HepG2 (cell line): ENCODE measurements at regions not wholly inside any gene's neighbourhood (a gene's known extent, or its start where the extent isn't known, plus 50 kb on each side); places are given as distances from the start of the nearest gene placed in this dataset.

Experiments used
- ATAC-seq: fragments of 200-7000 bp; cut with Tn5 transposase; 3 replicates; pipeline ENCODE4 v1.9.1; 2020; ENCODE audit warnings: mild to moderate bottlenecking, moderate library complexity
- BruUV-seq: library from RNA; stranded (reverse); fragments of 400-500 nt; replicated peaks from 2 replicates; lab custom pipeline; 2021; lab: Mats Ljungman, UMichigan
- CTCF ChIA-PET: fragments of 300-600 bp; formaldehyde crosslinking; extraction: SDS; loops from one replicate; lab custom pipeline; 2021; ENCODE audit warnings: low total read pairs, inconsistent platforms, low intra/inter-chr PET ratio; lab: Yijun Ruan, JAX
- POLR2A ChIA-PET: fragments of 350-600 bp; sonication (Branson Sonifier 250); formaldehyde crosslinking; loops from one replicate; lab custom pipeline; 2020; ENCODE audit warnings: antibody characterized with exemption, inconsistent platforms; lab: Yijun Ruan, JAX
- DNase-seq: peaks from one replicate; pipeline ENCODE4 v3.0.0-alpha.2; 2015; ENCODE audit warnings: low spot score
- FAIRE-seq: peaks from 3 replicates; lab custom pipeline; 2011; peaks lifted over from hg19 to GRCh38; lab: Jason Lieb, UNC
- H2AFZ ChIP-seq: one replicate; pipeline ENCODE4 v1.6.1; 2011; ENCODE audit warnings: low read length, inconsistent platforms
- H3K27ac ChIP-seq: fragments of 300-600 bp; 3 replicates; pipeline ENCODE4 v1.8.0; 2011; ENCODE audit warnings: mixed run types, mild to moderate bottlenecking, mixed read lengths, low read length, inconsistent platforms; ENCODE audit not compliant: insufficient read depth; ENCODE audit errors: extremely low read length
- H3K27me3 ChIP-seq, 2 experiments: fragments of 200-600 bp in 1 of 2; 2 replicates in 1 of 2; 3 replicates in 1 of 2; pipeline versions ENCODE4 v1.6.0 to v1.8.0; 2011; ENCODE audit warnings: low read length in 2 of 2, mild to moderate bottlenecking in 2 of 2, moderate library complexity in 2 of 2, inconsistent platforms in 1 of 2; ENCODE audit not compliant: insufficient read depth in 2 of 2, control insufficient read depth in 1 of 2
- H3K36me3 ChIP-seq, 2 experiments: fragments of 200-600 bp in 1 of 2; replicated peaks in 1 of 2; 2 replicates in 1 of 2; 3 replicates in 1 of 2; pipeline versions ENCODE4 v1.5.1 to v1.8.0; 2011; ENCODE audit warnings: low read length in 2 of 2, inconsistent platforms in 1 of 2; ENCODE audit not compliant: insufficient read depth in 2 of 2, control insufficient read depth in 1 of 2
- H3K4me1 ChIP-seq: 2 replicates; pipeline ENCODE4 v1.5.1; 2012; ENCODE audit warnings: low read length, inconsistent platforms; ENCODE audit not compliant: insufficient read depth
- H3K4me2 ChIP-seq: 2 replicates; pipeline ENCODE4 v1.6.0; 2011; ENCODE audit warnings: low read depth, low read length, inconsistent platforms
- H3K4me3 ChIP-seq, 3 experiments: fragments of 200-600 bp in 1 of 3; sonication (generic), shearing (Covaris generic) in 1 of 3; replicated peaks in 1 of 3; 2 replicates each; pipeline ENCODE4 v1.5.1; 2011 to 2016; ENCODE audit warnings: low read length in 3 of 3, inconsistent platforms in 2 of 3, low read depth in 2 of 3, mild to moderate bottlenecking in 2 of 3, control low read depth in 1 of 3, mixed read lengths in 1 of 3; ENCODE audit not compliant: insufficient read depth in 1 of 3
- H3K79me2 ChIP-seq: one replicate; pipeline ENCODE4 v1.6.1; 2011; ENCODE audit warnings: low read length, inconsistent platforms; ENCODE audit not compliant: insufficient read depth
- H3K9ac ChIP-seq: 2 replicates; pipeline ENCODE4 v1.6.0; 2011; ENCODE audit warnings: mild to moderate bottlenecking, low read depth, low read length, inconsistent platforms; ENCODE audit not compliant: insufficient read depth
- H3K9me3 ChIP-seq: 2 replicates; pipeline ENCODE4 v1.5.1; 2012; ENCODE audit warnings: mild to moderate bottlenecking, low read length
- H4K20me1 ChIP-seq: 2 replicates; pipeline ENCODE4 v1.6.0; 2011; ENCODE audit warnings: inconsistent platforms, mild to moderate bottlenecking, low read length, moderate library complexity; ENCODE audit not compliant: insufficient read depth
- FLYWCH1 ChIP-seq: sonication (generic); formaldehyde crosslinking; IDR thresholded peaks from 2 replicates; pipeline ENCODE4 v1.8.1; 2023; ENCODE audit warnings: mild to moderate bottlenecking, missing genetic modification reagents
- FOXJ3 ChIP-seq: sonication (generic); formaldehyde crosslinking; IDR thresholded peaks from 2 replicates; pipeline ENCODE4 v1.4.0; 2020; ENCODE audit warnings: missing genetic modification reagents, mild to moderate bottlenecking, borderline replicate concordance
- FOXO1 ChIP-seq: sonication (generic); formaldehyde crosslinking; IDR thresholded peaks from 2 replicates; pipeline ENCODE4 v1.4.0; 2020; ENCODE audit warnings: missing genetic modification reagents
- GLI4 ChIP-seq: sonication (generic); formaldehyde crosslinking; IDR thresholded peaks from 2 replicates; pipeline ENCODE4 v1.5.1; 2020; ENCODE audit warnings: missing genetic modification reagents, mild to moderate bottlenecking, moderate library complexity, borderline replicate concordance
- GLMP ChIP-seq: sonication (generic); formaldehyde crosslinking; IDR thresholded peaks from 2 replicates; pipeline ENCODE4 v1.9.0; 2021; ENCODE audit warnings: missing genetic modification reagents, mild to moderate bottlenecking, borderline replicate concordance
- ONECUT2 ChIP-seq: sonication (generic); formaldehyde crosslinking; IDR thresholded peaks from 2 replicates; pipeline ENCODE4 v1.4.0; 2020; ENCODE audit warnings: missing genetic modification reagents
- PHF20 ChIP-seq: sonication (generic); formaldehyde crosslinking; IDR thresholded peaks from 2 replicates; pipeline ENCODE4 v1.5.0; 2020; ENCODE audit warnings: mild to moderate bottlenecking, missing genetic modification reagents
- RAD21 ChIP-seq: fragments of 450-650 bp; formaldehyde crosslinking; IDR thresholded peaks from 2 replicates; pipeline ENCODE4 v1.5.0; 2020; ENCODE audit warnings: mild to moderate bottlenecking
- RFXAP ChIP-seq: sonication (generic); formaldehyde crosslinking; IDR thresholded peaks from 2 replicates; pipeline ENCODE4 v1.4.0; 2020; ENCODE audit warnings: missing genetic modification reagents, borderline replicate concordance
- TOPORS ChIP-seq: sonication (generic); formaldehyde crosslinking; IDR thresholded peaks from 2 replicates; pipeline ENCODE4 v1.8.0; 2023; ENCODE audit warnings: mild to moderate bottlenecking, missing genetic modification reagents
- ZC3H13 ChIP-seq: sonication (generic); formaldehyde crosslinking; IDR thresholded peaks from 2 replicates; pipeline ENCODE4 v1.8.1; 2023; ENCODE audit warnings: mild to moderate bottlenecking, missing genetic modification reagents, moderate library complexity
- ZFP1 ChIP-seq: IDR thresholded peaks from 2 replicates; pipeline ENCODE4 v1.6.1; 2016
- ZGPAT ChIP-seq: IDR thresholded peaks from 2 replicates; pipeline ENCODE4 v1.6.1; 2016; ENCODE audit warnings: mild to moderate bottlenecking
- ZNF572 ChIP-seq: sonication (generic); formaldehyde crosslinking; IDR thresholded peaks from 2 replicates; pipeline ENCODE4 v1.5.1; 2020; ENCODE audit warnings: mild to moderate bottlenecking, missing genetic modification reagents
- ZNF614 ChIP-seq: IDR thresholded peaks from 2 replicates; pipeline ENCODE4 v1.6.1; 2018; ENCODE audit warnings: missing biosample characterization, missing genetic modification reagents, inconsistent platforms, borderline replicate concordance
- ZNF839 ChIP-seq: sonication (generic); formaldehyde crosslinking; IDR thresholded peaks from 2 replicates; pipeline ENCODE4 v1.4.0; 2020; ENCODE audit warnings: missing genetic modification reagents, mild to moderate bottlenecking, borderline replicate concordance
- WGBS: methylation state at CpG from one replicate; pipeline ENCODE4 v1.1.6; 2017; ENCODE audit warnings: low lambda C conversion rate; 5-methylcytosine and 5-hydroxymethylcytosine counted together
- in situ Hi-C: cut with HindIII; loops from 2 replicates; pipeline ENCODE4 v1.10.0; 2017; ENCODE audit warnings: low pct_unique_long_range_greater_than_20kb; ENCODE audit not compliant: extremely low pct_ligation_motif_present
- intact Hi-C: fragments of 100-400 bp; cut with micrococcal nuclease; formaldehyde crosslinking; loops from one replicate; pipeline ENCODE4 v1.10.0; 2022; ENCODE audit not compliant: unreplicated experiment

GRCh38 chr3:96416549-96417255, 397.7 kb upstream of the EPHA6 start:
- Histone ChIP-seq H3K4me3 (no peak overlapping the region), H3K79me2 (no peaks in the 10 kb centered on the region), H3K9me3 (no peaks in the 10 kb centered on the region), H3K4me2 (no peak overlapping the region), H4K20me1 (no peaks in the 10 kb centered on the region), H3K27ac (no peak overlapping the region), H3K36me3 (no peaks in the 10 kb centered on the region), H3K27me3 (no peaks in the 10 kb centered on the region), H3K9ac (no peak overlapping the region), H2AFZ (no peak overlapping the region), H3K4me1 (no peaks in the 10 kb centered on the region)
- FAIRE-seq (no peak), DNase-seq (no peak), ATAC-seq (no peak)
- ChIA-PET POLR2A (no interaction called here), CTCF (no interaction called here)
- intact Hi-C loops = no loop called here
- TF ChIP-seq FOXO1 (CRISPR knock-in tag) = no peak
- TF ChIP-seq FLYWCH1 = no peak
- no peak for TF ChIP-seq RAD21
- no peak for TF ChIP-seq ZFP1 (CRISPR knock-in tag)
- no peak for TF ChIP-seq TOPORS (CRISPR knock-in tag)
- no peak for TF ChIP-seq GLI4 (CRISPR knock-in tag)
- TF ChIP-seq FOXJ3 = no peak
- TF ChIP-seq ZNF614 (CRISPR knock-in tag) = no peak
- TF ChIP-seq RFXAP (CRISPR knock-in tag) = no peak
- TF ChIP-seq ZGPAT (CRISPR knock-in tag) = no peak
- TF ChIP-seq ZNF839 = no peak
- TF ChIP-seq PHF20 (CRISPR knock-in tag) = no peak
- TF ChIP-seq ZNF572 (CRISPR knock-in tag) = no peak
- TF ChIP-seq ZC3H13 (CRISPR knock-in tag) = no peak
- no peak for TF ChIP-seq GLMP
- no peak for TF ChIP-seq ONECUT2
- no TSS peak for BruUV-seq
- 0% methylated on average over 3 of the region's 5 CpGs for WGBS
- in situ Hi-C loops = no loop called here
